Cardiac muscle cell (in vitro differentiated cells and primary cell): ENCODE measurements at regions not wholly inside any gene's neighbourhood (a gene's known extent, or its start where the extent isn't known, plus 50 kb on each side); places are given as distances from the start of the nearest gene placed in this dataset.

Experiments
- DNase-seq, 2 donors: peaks; one replicate each; pipeline versions ENCODE4 v3.0.0 to v3.0.0-alpha.2; 2010 to 2017; ENCODE audit warnings: low read depth in 1 of 2, low spot score in 1 of 2
- H3K27ac ChIP-seq: fragments of 200-600 bp; sonication (generic); 2 replicates; pipeline ENCODE4 v1.5.1; 2016
- H3K27me3 ChIP-seq: fragments of 200-600 bp; sonication (generic); 2 replicates; pipeline ENCODE4 v1.6.0; 2016; ENCODE audit warnings: control low read depth
- H3K36me3 ChIP-seq: fragments of 200-600 bp; sonication (generic); 2 replicates; pipeline ENCODE4 v1.5.1; 2016; ENCODE audit warnings: control low read depth
- H3K4me1 ChIP-seq: fragments of 200-600 bp; sonication (generic); 2 replicates; pipeline ENCODE4 v1.8.1; 2017; ENCODE audit warnings: low read depth, mild to moderate bottlenecking, mixed run types
- H3K4me3 ChIP-seq: fragments of 200-600 bp; sonication (generic); 2 replicates; pipeline ENCODE4 v1.5.1; 2016; ENCODE audit warnings: mild to moderate bottlenecking
- H3K9me3 ChIP-seq: fragments of 200-600 bp; sonication (generic); 2 replicates; pipeline ENCODE4 v1.5.1; 2017; ENCODE audit warnings: low read depth, mild to moderate bottlenecking, control low read depth
- TF ChIP-seq, protein P1 (sequence below): IDR thresholded peaks from 2 replicates; pipeline ENCODE4 v1.5.1; 2012; ENCODE audit warnings: low read depth, mild to moderate bottlenecking, low read length

DNA sequence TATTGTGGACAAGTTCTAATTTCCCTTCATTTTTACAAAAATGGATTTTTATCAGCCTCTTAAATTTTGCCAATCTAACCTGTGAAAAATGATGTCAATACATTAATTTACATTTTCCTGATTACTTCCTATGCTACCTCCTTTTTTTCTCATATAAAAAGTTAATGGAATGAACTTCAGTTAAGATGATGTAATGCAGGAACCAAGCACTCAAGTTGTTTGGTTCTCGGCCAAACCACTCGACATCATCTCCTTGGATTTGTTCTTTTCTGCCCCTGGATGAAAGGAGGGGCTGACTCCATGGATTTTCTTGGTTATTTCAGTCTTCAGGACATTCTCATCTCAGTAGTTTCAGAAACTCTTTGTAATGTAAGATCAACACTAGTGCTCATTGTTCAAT is 253.1 kb upstream of the NXPH2 start:
- TF ChIP-seq, protein P1, sequence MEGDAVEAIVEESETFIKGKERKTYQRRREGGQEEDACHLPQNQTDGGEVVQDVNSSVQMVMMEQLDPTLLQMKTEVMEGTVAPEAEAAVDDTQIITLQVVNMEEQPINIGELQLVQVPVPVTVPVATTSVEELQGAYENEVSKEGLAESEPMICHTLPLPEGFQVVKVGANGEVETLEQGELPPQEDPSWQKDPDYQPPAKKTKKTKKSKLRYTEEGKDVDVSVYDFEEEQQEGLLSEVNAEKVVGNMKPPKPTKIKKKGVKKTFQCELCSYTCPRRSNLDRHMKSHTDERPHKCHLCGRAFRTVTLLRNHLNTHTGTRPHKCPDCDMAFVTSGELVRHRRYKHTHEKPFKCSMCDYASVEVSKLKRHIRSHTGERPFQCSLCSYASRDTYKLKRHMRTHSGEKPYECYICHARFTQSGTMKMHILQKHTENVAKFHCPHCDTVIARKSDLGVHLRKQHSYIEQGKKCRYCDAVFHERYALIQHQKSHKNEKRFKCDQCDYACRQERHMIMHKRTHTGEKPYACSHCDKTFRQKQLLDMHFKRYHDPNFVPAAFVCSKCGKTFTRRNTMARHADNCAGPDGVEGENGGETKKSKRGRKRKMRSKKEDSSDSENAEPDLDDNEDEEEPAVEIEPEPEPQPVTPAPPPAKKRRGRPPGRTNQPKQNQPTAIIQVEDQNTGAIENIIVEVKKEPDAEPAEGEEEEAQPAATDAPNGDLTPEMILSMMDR = no peak
- no peak overlapping the region for H3K27ac ChIP-seq
- no peaks in the 10 kb centered on the region for H3K9me3 ChIP-seq
- no peaks in the 10 kb centered on the region for H3K4me1 ChIP-seq
- peak in 1 of 2 donors; percentile 48 for DNase-seq
- H3K27me3 ChIP-seq = no peaks in the 10 kb centered on the region
- H3K4me3 ChIP-seq = no peak overlapping the region
- H3K36me3 ChIP-seq = no peaks in the 10 kb centered on the region

GRCh38 chr2:139031722-139032121 is 251.5 kb upstream of the NXPH2 start:
- H3K9me3 ChIP-seq = no peaks in the 10 kb centered on the region
- no peak overlapping the region for H3K27ac ChIP-seq
- TF ChIP-seq, protein P1 = peak; percentile 16
- no peaks in the 10 kb centered on the region for H3K36me3 ChIP-seq
- no peaks in the 10 kb centered on the region for H3K27me3 ChIP-seq
- H3K4me3 ChIP-seq = no peak overlapping the region
- peak in 1 of 2 donors; percentile 20 for DNase-seq
- no peaks in the 10 kb centered on the region for H3K4me1 ChIP-seq

DNA sequence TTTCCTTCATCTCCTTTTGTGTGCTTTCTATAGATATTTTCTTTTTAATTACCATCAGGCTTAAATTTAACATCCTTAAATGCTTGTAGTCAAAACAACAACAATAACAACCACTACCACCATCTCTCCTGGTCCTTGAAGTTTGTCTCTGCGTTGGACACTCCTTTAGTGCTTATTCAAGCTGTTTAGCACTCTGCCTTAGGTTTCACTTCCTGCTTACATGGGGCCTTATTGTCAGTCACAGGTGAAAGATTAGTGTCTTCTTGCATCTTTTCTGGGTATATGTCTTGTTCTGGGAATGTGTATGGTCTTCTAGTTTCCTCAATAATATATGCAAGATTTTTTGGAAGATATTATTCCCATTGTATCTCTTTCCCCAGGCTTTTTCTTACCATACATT is 240.1 kb upstream of the NXPH2 start:
- H3K27ac ChIP-seq = no peak overlapping the region
- DNase-seq = no peak
- H3K27me3 ChIP-seq = no peaks in the 10 kb centered on the region
- TF ChIP-seq, protein P1 = no peak
- H3K4me3 ChIP-seq = no peak overlapping the region
- no peaks in the 10 kb centered on the region for H3K9me3 ChIP-seq
- no peaks in the 10 kb centered on the region for H3K36me3 ChIP-seq
- H3K4me1 ChIP-seq = no peaks in the 10 kb centered on the region

DNA sequence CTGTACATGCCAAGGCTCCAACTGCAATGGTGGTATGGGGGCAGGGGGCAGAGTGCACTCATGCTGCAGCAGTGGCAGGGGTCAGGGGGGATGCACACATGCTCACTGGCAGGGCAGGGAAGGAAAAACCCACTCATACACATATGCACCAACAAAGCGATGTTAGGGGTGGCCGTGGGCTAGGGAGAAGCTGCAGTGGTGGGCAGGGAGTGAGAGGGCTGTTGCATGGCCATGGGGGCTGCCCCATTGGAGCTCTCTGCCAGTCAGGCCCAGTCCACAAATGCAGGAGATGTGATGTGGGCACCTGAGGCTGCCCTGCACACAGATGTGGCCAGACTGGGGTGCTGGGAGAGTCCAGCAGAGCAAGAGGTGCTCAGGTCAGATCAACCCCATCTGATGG is 238.1 kb upstream of the NXPH2 start:
- Histone ChIP-seq H3K27ac (no peak overlapping the region), H3K27me3 (no peaks in the 10 kb centered on the region), H3K9me3 (no peaks in the 10 kb centered on the region), H3K36me3 (no peaks in the 10 kb centered on the region), H3K4me3 (no peak overlapping the region), H3K4me1 (no peaks in the 10 kb centered on the region)
- no peak for DNase-seq
- TF ChIP-seq, protein P1 = no peak

DNA sequence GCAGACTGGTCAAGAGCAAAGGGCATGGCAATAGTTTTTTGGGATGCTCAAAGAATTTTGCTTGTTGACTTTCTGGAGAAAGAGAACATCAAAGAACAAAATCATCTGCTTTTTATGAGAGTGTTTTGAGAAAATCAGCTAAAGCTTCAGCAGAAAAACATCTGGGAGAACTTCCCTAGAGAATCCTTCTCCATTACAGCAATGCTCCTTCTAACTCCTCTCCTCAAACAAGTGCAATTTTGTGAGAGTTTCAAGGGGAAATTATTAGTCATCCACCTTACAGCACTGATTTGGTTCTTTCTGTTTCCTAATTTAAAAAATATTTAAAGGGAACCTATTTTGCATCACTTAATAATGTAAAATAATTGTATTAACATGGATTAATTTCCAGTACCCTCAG is 226.9 kb upstream of the NXPH2 start:
- H3K36me3 ChIP-seq = no peaks in the 10 kb centered on the region
- no peak for DNase-seq
- H3K4me3 ChIP-seq = no peak overlapping the region
- H3K9me3 ChIP-seq = no peaks in the 10 kb centered on the region
- no peak overlapping the region for H3K27ac ChIP-seq
- no peaks in the 10 kb centered on the region for H3K4me1 ChIP-seq
- H3K27me3 ChIP-seq = no peaks in the 10 kb centered on the region
- TF ChIP-seq, protein P1 = no peak

GRCh38 chr2:139000131-139000785 is 220.1 kb upstream of the NXPH2 start:
- no peak overlapping the region for H3K4me3 ChIP-seq
- TF ChIP-seq, protein P1 = no peak
- no peaks in the 10 kb centered on the region for H3K9me3 ChIP-seq
- no peak overlapping the region for H3K27ac ChIP-seq
- no peaks in the 10 kb centered on the region for H3K36me3 ChIP-seq
- no peak for DNase-seq
- H3K27me3 ChIP-seq = no peaks in the 10 kb centered on the region
- H3K4me1 ChIP-seq = no peaks in the 10 kb centered on the region
